HG03108 (cell line): ENCODE measurements at regions not wholly inside any gene's neighbourhood (a gene's known extent, or its start where the extent isn't known, plus 50 kb on each side); places are given as distances from the start of the nearest gene placed in this dataset.
"Not testable (repeated sequence)": the region's sequence is repeated elsewhere in the genome, so short reads cannot be mapped to it uniquely, and the experiment has no call there.

ENCODE experiments used
- ATAC-seq: cut with Tn5 transposase; IDR thresholded peaks from one replicate; pipeline ENCODE4 v1.9.1; 2021; ENCODE audit warnings: moderate library complexity; ENCODE audit not compliant: unreplicated experiment

DNA sequence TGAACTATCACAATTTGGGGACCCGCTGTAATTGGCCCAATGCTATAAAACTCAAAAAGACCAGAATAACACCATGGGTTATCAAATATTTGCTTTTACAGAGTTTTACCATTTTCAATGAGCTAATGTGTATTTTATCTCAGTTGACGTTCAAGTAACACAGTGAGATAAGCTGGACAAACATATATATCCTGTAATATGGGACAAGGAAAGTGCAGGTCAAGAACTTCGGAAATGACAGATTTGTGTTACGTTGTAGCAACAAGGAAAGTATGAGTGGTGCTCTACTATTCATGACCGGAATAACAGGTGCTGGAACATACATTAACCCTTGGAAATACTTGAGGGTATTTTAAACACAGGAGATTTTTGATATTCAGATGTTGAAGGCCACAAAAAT is 566.4 kb upstream of the FLRT2 start:
- no peak for ATAC-seq

DNA sequence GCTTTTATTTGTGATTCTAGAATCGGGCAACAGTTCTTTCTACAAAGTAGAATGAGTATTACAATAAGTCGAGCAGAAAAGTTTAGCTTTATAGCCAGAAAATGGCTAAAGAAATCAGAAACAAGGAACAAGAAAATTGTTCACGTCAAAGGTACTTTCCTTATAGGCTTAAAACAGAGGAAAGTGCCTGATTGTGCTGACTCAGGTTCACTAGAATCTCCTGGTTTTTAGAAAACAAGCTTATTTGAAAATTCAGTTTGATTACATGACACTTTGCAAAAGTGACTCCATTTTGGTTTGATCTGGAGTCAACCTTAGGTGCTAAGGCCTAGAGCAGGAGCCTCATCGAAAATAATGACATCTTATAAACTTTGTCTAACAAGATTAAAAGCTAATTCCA is 564.7 kb upstream of the FLRT2 start:
- ATAC-seq = no peak

DNA sequence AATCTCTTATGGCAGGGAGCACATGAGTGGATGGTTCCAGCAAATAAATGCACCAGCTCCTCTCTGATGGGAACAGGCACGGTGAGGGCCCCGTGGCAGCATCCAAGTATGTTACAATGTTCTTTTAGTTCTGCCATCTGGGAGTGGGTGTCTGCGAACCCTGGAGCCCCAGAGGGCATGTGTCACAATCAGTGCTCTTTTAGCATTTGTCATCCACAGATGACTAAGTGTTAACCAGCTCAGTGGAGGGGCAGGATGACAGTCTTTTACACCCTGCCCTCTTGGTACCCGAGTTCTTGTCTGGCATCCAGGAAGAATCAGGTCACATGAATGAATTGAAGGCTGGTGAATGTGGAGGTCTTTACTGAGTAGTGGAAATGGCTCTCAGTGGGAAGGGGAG is 560.4 kb upstream of the FLRT2 start:
- no peak for ATAC-seq

DNA sequence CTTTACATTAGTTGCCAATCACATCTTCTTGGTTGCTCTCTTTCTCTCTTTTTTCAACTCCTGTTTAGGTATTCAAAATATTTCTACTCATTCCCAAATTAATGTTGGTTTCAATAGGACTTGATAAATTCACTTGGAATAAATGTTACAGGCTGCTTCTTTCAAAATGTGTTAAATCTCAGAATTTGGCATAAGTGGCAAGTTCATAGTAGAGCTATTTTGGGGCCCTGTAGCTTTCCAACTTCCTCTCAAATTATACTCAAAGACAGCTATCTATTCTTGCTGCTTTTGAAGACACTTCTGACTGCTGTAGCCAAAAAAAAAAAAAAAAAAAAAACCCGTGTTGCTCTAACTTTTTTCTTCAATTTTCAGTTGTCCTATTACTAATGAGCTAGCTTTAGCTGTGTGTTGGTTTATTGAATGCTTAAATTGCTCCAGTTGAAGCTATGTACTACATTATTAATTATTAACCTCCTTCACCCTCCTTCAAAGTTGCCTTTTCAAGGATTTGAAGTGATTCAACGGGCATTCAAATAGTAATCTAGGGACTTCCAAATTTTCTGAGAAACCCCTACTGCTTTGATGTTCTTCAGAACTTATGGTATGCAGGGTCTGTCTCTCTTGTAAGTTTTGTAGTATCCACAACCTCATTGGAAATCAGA is 554.6 kb upstream of the FLRT2 start:
- no peak for ATAC-seq

DNA sequence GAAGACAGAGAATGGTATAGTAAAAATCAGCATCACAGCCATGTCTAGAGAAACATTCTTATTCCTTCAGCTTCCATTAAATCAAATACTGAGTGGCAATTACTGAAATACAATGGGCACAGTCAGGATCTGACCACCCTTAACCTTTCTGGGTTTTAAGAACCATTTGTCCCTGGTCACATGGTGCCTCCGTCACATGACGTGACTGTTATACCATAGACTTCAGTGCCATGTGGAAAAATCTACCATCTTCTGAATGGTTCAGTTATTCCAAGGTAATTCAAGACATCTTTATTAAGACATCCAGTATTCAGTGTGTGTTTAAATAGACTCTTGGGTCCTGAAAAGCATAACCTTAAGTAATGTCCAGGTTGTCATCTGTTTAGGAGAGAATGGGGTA is 553.1 kb upstream of the FLRT2 start:
- no peak for ATAC-seq

DNA sequence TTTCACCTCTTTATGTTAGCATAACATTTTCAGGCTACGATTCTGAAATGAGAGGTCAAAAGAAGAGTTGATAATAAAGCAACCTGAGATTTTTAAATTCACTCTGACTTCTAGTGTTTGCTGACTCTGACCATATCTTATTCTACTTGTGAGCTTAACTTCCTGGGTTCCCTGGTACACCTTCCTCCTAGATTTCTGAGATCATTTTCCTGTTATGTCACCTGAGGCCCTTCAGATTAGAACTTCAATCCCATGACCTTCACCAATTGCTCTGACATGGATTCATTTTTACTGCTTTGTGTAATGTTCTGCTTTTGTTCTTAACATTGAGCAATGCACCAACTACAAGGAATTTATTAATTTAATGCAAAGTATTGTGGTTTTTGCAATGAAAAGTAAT is 542.9 kb upstream of the FLRT2 start:
- ATAC-seq = no peak

DNA sequence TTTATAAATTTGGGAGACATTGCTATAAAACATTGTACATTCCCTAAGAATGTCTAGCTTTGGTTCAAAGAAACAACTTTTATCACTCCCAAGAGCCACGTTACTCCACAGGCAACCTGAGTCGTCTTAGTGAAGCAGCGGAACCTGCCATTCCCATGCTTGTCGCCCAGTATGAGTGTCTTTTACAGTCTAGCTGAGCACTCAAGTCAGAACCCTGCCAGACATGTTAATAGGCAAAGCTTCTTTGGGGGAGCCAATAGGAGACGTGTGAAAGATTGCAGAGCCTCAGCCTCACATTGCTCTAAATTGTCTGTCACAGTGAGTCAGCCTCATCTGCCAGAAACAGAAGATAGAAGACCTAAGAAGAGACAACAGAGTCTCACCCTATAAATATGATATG is 541.6 kb upstream of the FLRT2 start:
- ATAC-seq = no peak

DNA sequence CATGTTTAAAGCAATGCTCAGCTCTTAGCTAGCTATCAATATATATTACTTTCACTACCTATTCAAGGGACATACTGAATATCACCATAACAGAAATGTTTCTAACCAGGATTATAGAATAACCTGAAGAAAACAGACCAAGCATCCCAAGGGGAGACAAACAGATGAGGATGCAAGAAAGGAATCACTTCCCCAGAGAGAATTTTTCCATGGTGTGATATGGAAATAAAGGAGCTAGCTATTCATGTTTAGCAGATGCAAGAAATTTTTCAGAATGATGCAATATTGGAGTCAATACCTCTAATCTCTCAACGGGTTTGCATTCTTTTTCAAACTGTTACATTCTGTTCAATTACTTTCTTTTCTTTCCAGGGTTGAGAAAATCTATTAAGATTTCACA is 538.9 kb upstream of the FLRT2 start:
- ATAC-seq = no peak

DNA sequence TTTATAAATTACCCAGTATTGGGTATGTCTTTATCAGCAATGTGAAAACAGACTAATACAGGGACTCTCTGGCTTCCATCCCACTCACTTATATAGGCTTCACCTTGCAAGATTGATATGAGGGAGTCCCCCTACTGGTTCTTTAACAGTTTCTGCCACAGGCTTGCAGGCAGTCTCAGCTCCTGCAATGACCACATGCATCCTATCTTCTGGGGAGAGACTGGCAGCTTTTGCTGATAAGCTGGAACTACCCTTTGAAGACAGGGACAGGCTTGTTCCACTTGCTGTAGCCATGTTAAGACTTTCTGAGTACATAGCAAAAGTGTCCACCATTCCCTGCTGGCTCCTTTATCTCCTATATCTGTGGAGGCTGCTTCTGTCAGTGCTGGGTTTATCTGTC is 531.7 kb upstream of the FLRT2 start:
- no peak for ATAC-seq

DNA sequence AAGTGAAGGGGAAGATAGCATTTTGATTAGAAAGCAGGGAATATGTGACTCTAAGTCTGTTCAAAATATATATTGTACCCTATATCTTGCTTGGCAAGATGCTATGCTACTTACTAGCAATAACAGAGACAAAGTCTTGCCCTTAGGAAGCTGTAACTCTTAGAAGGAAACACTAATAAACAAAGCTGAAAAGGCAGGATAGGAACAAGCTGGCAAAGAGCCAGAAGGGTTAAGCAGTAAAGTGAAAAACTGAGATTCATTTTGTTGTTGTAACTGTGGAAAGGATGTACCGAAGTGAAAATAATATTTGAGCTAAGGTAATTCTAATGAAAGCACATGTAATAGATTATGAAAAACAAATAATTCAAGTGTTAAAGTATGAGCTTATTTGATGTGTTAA is 527.1 kb upstream of the FLRT2 start:
- no peak for ATAC-seq

DNA sequence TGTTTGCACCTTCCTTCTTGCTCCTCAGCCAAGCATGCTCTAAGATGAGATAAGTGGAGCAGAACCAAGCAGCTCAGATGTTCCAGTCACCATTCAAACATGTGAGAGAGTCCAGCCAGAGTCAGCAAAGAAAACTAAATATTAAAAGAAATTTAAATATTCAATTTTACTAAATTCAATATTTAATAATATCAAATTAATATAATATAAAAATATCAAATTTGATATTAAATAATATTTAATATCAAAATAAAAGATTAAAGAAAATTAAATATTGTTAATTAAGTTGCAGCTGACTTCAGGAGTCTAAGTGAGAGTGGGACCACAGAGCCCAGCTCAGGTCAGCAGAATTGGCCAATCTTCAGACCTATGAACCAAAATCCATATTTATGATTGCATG is 526.1 kb upstream of the FLRT2 start:
- ATAC-seq = no peak

DNA sequence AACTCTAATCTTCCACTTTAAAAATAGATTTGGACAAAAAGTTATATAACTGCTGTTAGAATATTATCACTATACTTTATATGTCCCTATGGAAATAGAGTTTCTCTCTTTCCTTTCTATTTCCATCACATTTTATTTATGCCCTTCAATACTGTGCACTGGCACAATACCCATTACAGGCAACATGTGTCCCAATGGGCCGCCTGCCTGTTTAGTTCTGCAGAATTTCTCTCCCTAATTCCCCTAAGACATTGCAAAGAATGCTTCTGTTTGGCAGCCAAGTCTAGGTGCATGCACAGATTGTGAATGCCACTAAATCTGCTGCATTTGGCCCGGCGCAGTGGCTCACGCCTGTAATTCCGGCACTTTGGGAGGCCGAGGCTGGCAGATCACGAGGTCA is 520.4 kb upstream of the FLRT2 start:
- ATAC-seq = no peak

DNA sequence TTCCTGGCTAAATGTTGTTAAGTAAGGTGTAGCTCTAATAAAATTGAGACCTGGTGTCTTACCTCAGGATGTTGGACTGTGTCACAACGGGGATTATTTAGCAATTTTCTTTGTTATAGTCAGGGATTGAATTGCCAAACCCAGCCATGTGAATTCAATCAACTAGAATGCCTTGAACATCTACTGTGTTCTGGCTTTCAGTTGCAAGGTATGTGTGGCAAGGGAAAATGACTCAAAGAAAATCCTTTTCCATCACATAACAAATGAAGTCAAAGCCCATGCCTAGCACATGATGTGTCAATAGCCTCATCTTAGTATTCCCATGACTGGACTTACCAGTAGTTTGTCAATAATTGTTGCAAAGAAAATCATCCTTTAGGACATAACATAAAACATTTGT is 519.8 kb upstream of the FLRT2 start:
- no peak for ATAC-seq

DNA sequence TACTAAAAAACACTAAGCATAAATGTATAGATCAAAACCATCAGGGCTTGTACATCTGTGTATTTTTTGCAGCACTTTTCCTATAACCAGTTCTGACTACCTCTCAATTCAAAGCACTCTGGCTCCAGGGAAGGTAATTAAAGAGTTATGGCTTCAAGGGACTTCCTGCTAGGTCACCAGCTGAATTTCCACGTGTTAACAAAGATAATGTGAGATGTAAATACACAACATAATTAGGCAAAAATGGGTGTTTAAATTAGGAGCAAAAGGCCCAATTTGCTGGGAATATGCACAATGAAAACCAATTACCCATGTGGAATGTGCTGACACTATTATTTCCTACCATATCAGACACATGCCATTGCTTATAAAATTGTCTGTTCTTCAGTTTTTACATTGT is 513.4 kb upstream of the FLRT2 start:
- ATAC-seq = no peak

DNA sequence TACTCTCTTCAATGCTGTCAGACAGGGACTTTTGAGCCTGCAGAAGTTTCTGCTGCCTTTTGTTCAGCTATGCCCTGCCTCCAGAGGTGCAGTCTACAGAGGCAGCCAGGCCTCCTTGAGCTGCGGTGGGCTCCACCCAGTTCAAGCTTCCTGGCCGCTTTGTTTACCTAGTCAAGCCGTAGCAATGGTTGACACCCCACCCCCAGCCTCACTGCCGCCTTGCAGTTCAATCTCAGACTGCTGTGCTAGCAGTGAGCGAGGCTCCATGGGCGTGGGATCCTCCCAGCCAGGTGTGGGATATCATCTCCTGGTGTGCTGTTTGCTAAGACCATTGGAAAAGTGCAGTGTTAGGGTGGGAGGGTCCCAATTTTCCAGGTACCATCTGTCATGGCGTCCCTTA is 506.1 kb upstream of the FLRT2 start:
- ATAC-seq = not testable (repeated sequence)

DNA sequence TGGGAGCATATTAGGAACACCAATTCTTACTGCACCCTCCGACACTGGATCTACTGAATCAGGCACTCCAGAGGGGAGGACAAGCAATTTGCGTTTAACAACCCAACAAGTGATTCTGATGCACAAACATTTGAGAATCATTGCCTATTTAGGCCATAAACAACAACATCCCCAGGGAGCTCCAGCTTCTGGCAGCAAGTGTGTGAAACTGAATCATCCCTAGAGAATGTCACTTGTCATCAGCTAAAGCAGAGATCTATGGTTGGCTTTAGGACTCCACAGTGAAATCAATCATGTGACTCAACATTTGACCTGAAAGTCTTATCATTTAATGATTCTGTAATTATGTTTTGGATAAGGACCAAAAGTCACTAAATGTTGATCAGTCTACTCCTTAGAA is 505.0 kb upstream of the FLRT2 start:
- no peak for ATAC-seq

DNA sequence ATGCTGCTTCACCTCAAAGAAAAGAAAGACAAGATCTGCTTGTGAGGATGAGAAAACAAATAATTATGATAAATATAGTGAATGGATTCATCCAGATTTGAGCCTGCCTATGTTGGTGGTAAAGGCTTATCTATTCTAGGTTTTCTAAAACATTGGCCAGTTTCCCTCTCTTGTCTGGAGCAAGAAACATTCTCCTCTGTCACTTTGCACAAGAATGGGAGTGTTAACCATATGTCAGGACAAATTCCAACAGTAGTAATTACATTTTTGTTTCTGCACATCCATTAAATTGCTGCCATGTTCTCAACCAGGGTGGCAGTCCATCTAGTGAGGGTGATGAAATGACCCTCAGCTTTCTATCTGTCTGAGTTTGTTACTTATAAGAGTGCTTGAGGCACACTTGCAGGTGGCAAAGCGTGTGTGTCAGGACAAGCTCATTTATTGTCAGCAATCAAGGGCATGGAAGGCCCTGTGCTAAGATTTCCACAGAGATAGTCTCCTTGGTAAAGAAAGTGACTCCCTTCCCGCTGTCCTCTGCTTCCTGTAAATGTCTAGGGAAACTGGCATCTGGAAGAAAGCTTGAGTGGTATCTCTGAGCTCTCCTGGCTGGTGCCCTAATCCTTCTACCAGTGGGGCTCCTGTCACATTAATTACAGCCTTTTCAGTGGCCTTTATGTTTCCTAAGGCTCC is 502.1 kb upstream of the FLRT2 start:
- ATAC-seq = no peak

DNA sequence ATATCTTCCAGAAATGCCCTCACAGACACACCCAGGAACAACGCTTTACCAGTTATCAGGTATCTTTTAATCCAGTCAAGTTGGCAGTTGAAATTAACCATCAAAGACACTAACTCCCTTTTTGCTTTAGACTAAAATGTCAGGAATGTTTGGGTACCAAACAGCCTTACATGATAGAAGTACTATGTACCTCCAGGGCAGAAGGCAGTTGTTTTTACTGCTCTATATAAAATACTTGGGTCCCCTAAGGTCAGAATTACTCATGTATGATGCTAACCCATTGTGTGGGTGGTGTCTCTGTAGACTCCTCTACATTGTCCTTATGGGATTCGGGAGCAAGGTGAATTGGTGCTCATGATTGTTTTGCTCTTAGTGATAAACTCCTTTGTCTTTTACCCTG is 492.5 kb upstream of the FLRT2 start:
- ATAC-seq = no peak

DNA sequence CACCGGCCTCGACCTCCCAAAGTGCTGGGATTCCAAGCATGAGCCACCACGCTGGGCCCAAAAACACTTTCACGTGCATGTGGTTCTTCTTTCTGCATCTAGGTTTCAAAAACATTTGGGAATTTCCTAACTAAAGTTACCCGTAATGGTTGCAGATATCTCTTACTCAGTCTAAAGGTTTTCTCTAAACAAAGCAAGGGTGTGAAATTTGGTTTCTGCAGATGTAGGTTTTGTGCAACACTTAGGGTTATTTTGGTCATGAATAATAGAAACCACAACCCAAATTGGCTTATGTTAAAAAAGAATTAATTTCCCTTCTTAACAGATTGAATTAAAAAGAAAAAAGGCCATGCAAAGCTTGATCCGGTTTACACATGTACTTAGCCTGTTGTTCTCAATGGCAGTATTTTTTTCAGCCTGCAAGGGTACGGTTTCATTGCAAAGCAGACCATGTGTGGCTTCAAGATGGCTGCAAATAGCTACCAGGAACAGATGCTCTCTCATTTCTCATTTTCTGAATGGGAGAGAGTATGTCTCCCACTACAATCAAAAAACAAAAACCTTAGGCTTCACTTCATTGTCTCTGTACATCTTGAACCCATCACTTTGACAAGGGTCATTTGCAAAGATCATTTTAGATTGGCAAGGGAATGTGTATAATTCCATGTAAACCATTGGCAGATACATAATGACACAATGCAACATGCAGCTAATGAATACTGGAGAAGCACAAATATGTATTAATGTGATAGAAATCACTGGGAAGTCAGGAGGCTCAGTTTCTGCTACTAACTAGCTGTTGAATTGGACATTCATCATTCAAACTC is 491.2 kb upstream of the FLRT2 start:
- no peak for ATAC-seq

DNA sequence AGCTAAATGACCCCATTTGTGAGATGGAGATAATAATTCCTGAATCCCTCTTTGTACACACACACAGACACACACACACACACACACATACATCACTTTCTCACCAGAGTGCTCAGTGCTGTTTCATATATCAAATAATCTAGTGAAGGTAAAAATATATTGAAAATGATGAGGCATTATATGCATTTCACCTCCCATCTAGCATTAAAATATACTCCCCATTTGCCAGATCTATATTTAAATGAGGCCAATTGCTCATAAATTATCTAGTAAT is 490.7 kb upstream of the FLRT2 start:
- ATAC-seq = no peak

DNA sequence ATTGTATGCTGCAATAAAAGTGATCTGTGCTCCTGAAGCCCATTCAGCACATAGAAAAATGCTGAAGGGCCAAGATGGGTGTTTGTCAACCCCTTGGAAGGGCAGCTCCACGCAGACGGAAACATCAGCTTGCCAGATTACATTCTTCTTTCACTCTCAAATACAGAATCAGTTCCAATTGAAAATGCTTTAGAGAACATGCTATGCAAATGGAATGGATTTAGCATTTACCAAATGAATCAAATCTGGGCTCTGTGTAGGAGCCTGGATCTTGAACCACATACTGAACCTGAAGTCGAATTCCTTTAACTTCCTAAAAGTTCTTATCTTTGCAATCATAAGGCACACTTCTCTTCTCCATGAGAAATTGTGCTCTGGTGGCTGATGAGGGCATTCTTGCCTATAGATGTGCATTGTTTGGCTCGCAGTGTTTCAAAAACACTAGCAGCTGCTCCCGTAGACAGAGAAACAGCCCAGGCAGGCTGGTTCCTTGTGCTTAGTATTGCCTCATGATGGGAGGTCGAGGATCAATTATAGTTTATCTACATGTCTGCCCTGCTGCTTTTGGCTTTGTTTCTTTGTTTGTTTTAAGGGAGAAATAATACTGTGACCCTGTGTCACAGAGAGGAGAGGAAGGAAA is 489.8 kb upstream of the FLRT2 start:
- no peak for ATAC-seq

DNA sequence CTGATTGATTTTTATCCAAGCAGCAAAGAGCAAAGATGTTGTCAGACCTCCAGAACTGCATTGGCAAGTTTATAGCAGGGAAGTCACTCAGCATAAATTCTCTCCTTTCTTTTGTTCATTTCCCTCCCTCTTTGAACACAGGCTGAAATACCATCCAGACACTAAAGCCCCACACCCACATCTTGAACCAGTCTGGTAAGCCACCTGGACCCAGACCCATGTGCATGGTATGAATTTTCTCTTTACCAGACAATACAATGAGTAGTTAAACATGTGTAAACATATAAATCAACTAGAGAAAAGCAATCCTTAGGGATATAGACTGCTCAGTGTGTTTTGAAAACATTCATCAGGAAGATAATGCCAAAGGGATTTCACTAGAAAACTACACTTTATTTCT is 488.3 kb upstream of the FLRT2 start:
- no peak for ATAC-seq
